ENCODE measurements at regions not wholly inside any gene's neighbourhood (a gene's known extent, or its start where the extent isn't known, plus 50 kb on each side); places are given as distances from the start of the nearest gene placed in this dataset.

DNA sequence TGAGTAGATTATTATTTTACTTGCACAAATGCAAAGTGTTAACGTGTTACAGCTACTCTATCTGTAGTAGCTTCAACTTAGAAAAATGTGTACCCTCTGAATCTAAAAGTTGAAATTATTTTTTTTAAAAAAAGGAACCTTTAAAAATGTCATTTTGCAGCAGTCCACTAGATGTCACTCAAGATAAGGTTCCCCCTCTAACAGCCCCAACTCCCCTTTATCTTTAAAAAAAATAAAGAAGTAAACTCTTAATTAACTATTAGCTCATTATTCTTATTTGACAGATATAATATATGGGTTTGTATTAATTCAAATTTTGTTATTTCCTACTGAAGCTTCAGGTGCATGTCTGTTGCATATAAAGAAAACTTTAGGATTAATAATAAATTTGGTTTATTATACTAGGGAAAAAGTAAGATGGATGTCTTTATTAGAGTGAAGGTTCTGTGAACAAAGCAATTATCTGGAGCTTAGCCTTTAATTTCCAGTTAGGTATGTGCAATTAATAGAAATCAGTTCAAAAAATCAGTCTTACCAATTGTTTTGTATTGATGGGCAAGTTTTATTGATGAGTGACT is 288.5 kb downstream of the VGLL3 start:
- Histone ChIP-seq H4K8ac (ENCODE audit: low read depth, low read length) (no peak overlapping the region), H3K4me2 (ENCODE audit: low read length) (no peak overlapping the region), H2BK5ac (ENCODE audit: low read depth, low read length, poor library complexity) (no peak overlapping the region), H3K27me3 (ENCODE audit: insufficient read depth, low read length) (no peaks in the 10 kb centered on the region), H3K79me2 (ENCODE audit: control insufficient read depth, insufficient read depth, low read length, poor library complexity) (no peaks in the 10 kb centered on the region), H3K4ac (ENCODE audit: low read depth, low read length) (no peak overlapping the region), H2BK12ac (ENCODE audit: low read length) (no peak overlapping the region), H4K12ac (ENCODE audit: low read depth, low read length) (no peak overlapping the region), H3K79me1 (ENCODE audit: low read length) (no peaks in the 10 kb centered on the region), H3K27ac (ENCODE audit: low read depth, low read length) (no peak overlapping the region), H3K9ac (ENCODE audit: low read length) (no peak overlapping the region), H3K18ac (ENCODE audit: low read length) (no peak overlapping the region), H2BK120ac (ENCODE audit: insufficient read depth, low read length, poor library complexity) (no peak overlapping the region), H3K23ac (ENCODE audit: low read length) (no peak overlapping the region), H4K91ac (ENCODE audit: low read depth, low read length) (no peak overlapping the region), H2AFZ (ENCODE audit: insufficient read depth, low read length, poor library complexity) (no peak overlapping the region), H3K9me3 (ENCODE audit: insufficient read depth, low read depth, low read length) (no peaks in the 10 kb centered on the region), H3K14ac (ENCODE audit: low read length) (no peak overlapping the region), H3K4me3 (ENCODE audit: low read depth, low read length) (no peak overlapping the region), H2AK5ac (ENCODE audit: low read length) (no peak overlapping the region), H3K36me3 (ENCODE audit: control insufficient read depth in 1 of 2, insufficient read depth in 2 of 2, low read length in 2 of 2) (no peaks in the 10 kb centered on the region), H3K4me1 (ENCODE audit: control insufficient read depth in 1 of 2, insufficient read depth in 2 of 2, low read length in 2 of 2) (no peaks in the 10 kb centered on the region)
- DNase-seq, result peak in 1 of 2 donors; percentile 8
- no CpG with 5 or more reads among the region's 1 CpG for WGBS (ENCODE audit: extremely low coverage, insufficient coverage, insufficient read length)

DNA sequence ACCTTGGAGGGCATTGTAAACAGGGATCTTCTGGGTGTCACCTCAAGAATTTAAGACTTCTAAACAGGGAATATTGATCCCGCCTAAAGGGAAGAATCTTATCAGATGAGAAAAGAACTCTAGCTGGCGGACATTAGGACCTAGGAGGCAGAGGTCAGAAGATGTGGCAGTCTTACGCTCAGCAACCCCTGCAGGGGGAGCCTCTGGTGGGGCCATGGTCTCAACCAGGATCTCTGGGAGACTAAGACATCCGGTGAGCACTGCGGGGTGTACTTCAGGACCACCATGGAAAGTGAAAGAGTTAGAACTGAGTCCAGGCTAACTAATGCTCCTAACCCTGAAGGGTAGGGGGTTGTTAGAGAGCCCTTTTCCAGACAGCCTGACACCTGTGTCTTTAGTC is 295.2 kb downstream of the VGLL3 start:
- no peak overlapping the region for H2BK120ac ChIP-seq (ENCODE audit: insufficient read depth, low read length, poor library complexity)
- no peaks in the 10 kb centered on the region for H3K9me3 ChIP-seq (ENCODE audit: insufficient read depth, low read depth, low read length)
- H2AK5ac ChIP-seq (ENCODE audit: low read length), result no peak overlapping the region
- no peak overlapping the region for H3K4me3 ChIP-seq (ENCODE audit: low read depth, low read length)
- no peaks in the 10 kb centered on the region for H3K36me3 ChIP-seq (ENCODE audit: control insufficient read depth in 1 of 2, insufficient read depth in 2 of 2, low read length in 2 of 2)
- H4K91ac ChIP-seq (ENCODE audit: low read depth, low read length), result no peak overlapping the region
- H3K23ac ChIP-seq (ENCODE audit: low read length), result no peak overlapping the region
- H3K27me3 ChIP-seq (ENCODE audit: insufficient read depth, low read length), result no peaks in the 10 kb centered on the region
- H3K4me1 ChIP-seq (ENCODE audit: control insufficient read depth in 1 of 2, insufficient read depth in 2 of 2, low read length in 2 of 2), result peaks cover 3 to 8% of the 10 kb centered on the region in 2 experiments
- H3K79me1 ChIP-seq (ENCODE audit: low read length), result no peaks in the 10 kb centered on the region
- H2AFZ ChIP-seq (ENCODE audit: insufficient read depth, low read length, poor library complexity), result no peak overlapping the region
- H3K9ac ChIP-seq (ENCODE audit: low read length), result no peak overlapping the region
- H4K12ac ChIP-seq (ENCODE audit: low read depth, low read length), result no peak overlapping the region
- H3K14ac ChIP-seq (ENCODE audit: low read length), result no peak overlapping the region
- WGBS (ENCODE audit: extremely low coverage, insufficient coverage, insufficient read length), result no CpG with 5 or more reads among the region's 5 CpGs
- H3K18ac ChIP-seq (ENCODE audit: low read length), result no peak overlapping the region
- H4K8ac ChIP-seq (ENCODE audit: low read depth, low read length), result no peak overlapping the region
- H3K79me2 ChIP-seq (ENCODE audit: control insufficient read depth, insufficient read depth, low read length, poor library complexity), result no peaks in the 10 kb centered on the region
- H3K4me2 ChIP-seq (ENCODE audit: low read length), result no peak overlapping the region
- DNase-seq, result no peak
- no peak overlapping the region for H3K27ac ChIP-seq (ENCODE audit: low read depth, low read length)
- H2BK5ac ChIP-seq (ENCODE audit: low read depth, low read length, poor library complexity), result no peak overlapping the region
- no peak overlapping the region for H3K4ac ChIP-seq (ENCODE audit: low read depth, low read length)
- no peak overlapping the region for H2BK12ac ChIP-seq (ENCODE audit: low read length)

DNA sequence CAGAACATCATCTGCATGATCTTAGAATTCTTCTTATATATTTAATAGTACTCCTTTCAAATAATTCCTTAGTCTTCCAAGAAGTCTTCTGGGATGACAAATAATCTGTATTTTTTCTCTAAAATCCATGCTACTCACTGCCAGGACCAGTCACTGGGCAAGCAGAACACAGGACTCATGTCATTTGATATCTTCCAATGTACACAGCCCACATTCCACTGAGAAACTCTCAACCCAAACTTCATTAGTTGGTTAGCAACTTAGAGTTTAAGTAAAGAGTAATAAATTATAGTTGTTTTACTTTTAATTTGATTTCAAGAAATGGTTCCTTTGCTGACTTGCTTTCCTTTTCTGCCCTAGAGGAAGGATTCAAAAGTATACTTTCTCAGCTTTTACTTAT is 317.0 kb downstream of the VGLL3 start:
- Histone ChIP-seq H3K9ac (ENCODE audit: low read length) (no peak overlapping the region), H3K23ac (ENCODE audit: low read length) (no peak overlapping the region), H3K36me3 (ENCODE audit: control insufficient read depth in 1 of 2, insufficient read depth in 2 of 2, low read length in 2 of 2) (no peaks in the 10 kb centered on the region), H3K9me3 (ENCODE audit: insufficient read depth, low read depth, low read length) (no peaks in the 10 kb centered on the region), H2BK5ac (ENCODE audit: low read depth, low read length, poor library complexity) (no peak overlapping the region), H2AFZ (ENCODE audit: insufficient read depth, low read length, poor library complexity) (no peak overlapping the region), H4K8ac (ENCODE audit: low read depth, low read length) (no peak overlapping the region), H3K4me2 (ENCODE audit: low read length) (no peak overlapping the region), H3K4ac (ENCODE audit: low read depth, low read length) (no peak overlapping the region), H2AK5ac (ENCODE audit: low read length) (no peak overlapping the region), H3K79me1 (ENCODE audit: low read length) (no peaks in the 10 kb centered on the region), H3K4me3 (ENCODE audit: low read depth, low read length) (no peak overlapping the region), H3K27ac (ENCODE audit: low read depth, low read length) (no peak overlapping the region), H2BK120ac (ENCODE audit: insufficient read depth, low read length, poor library complexity) (no peak overlapping the region), H2BK12ac (ENCODE audit: low read length) (no peak overlapping the region), H3K4me1 (ENCODE audit: control insufficient read depth in 1 of 2, insufficient read depth in 2 of 2, low read length in 2 of 2) (no peaks in the 10 kb centered on the region), H4K12ac (ENCODE audit: low read depth, low read length) (no peak overlapping the region), H3K18ac (ENCODE audit: low read length) (no peak overlapping the region), H3K79me2 (ENCODE audit: control insufficient read depth, insufficient read depth, low read length, poor library complexity) (no peaks in the 10 kb centered on the region), H3K27me3 (ENCODE audit: insufficient read depth, low read length) (no peaks in the 10 kb centered on the region), H4K91ac (ENCODE audit: low read depth, low read length) (no peak overlapping the region), H3K14ac (ENCODE audit: low read length) (no peak overlapping the region)
- DNase-seq, result no peak

DNA sequence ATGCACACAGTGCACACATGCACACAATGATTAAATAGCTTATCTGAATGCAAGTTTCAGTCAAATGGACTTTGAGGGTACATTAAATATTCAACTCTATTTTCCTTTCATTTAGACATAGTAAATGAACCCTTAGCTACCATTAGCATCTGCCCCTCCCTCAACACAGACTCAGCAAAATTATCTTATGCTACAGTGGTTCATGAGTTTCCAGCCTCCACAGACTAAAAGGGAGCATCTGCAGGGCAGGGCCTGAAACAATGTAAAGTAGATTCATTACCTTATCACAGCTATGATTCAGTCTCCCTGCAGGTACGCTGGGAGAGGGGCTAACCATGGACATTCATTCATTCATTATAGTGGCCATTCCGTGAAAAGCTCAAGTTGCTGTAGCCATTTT is 329.1 kb downstream of the VGLL3 start:
- Histone ChIP-seq H2BK12ac (ENCODE audit: low read length) (no peak overlapping the region), H3K18ac (ENCODE audit: low read length) (no peak overlapping the region), H3K4me3 (ENCODE audit: low read depth, low read length) (no peak overlapping the region), H3K27ac (ENCODE audit: low read depth, low read length) (no peak overlapping the region), H3K14ac (ENCODE audit: low read length) (no peak overlapping the region), H4K8ac (ENCODE audit: low read depth, low read length) (no peak overlapping the region), H4K91ac (ENCODE audit: low read depth, low read length) (no peak overlapping the region), H3K36me3 (ENCODE audit: control insufficient read depth in 1 of 2, insufficient read depth in 2 of 2, low read length in 2 of 2) (no peaks in the 10 kb centered on the region), H4K12ac (ENCODE audit: low read depth, low read length) (no peak overlapping the region), H2BK5ac (ENCODE audit: low read depth, low read length, poor library complexity) (no peak overlapping the region), H2BK120ac (ENCODE audit: insufficient read depth, low read length, poor library complexity) (no peak overlapping the region), H2AFZ (ENCODE audit: insufficient read depth, low read length, poor library complexity) (no peak overlapping the region), H3K9me3 (ENCODE audit: insufficient read depth, low read depth, low read length) (no peaks in the 10 kb centered on the region), H3K27me3 (ENCODE audit: insufficient read depth, low read length) (no peaks in the 10 kb centered on the region), H3K23ac (ENCODE audit: low read length) (no peak overlapping the region), H3K4me1 (ENCODE audit: control insufficient read depth in 1 of 2, insufficient read depth in 2 of 2, low read length in 2 of 2) (no peaks in the 10 kb centered on the region), H3K79me2 (ENCODE audit: control insufficient read depth, insufficient read depth, low read length, poor library complexity) (no peaks in the 10 kb centered on the region), H3K79me1 (ENCODE audit: low read length) (no peaks in the 10 kb centered on the region), H3K9ac (ENCODE audit: low read length) (no peak overlapping the region), H3K4me2 (ENCODE audit: low read length) (no peak overlapping the region), H2AK5ac (ENCODE audit: low read length) (no peak overlapping the region), H3K4ac (ENCODE audit: low read depth, low read length) (no peak overlapping the region)
- WGBS (ENCODE audit: extremely low coverage, insufficient coverage, insufficient read length), result no CpG with 5 or more reads among the region's 2 CpGs
- DNase-seq, result no peak
